Activated naive CD4-positive, alpha-beta T cell treated with Interleukin-2 at 50 U/mL for 16 hours (primary cell): ENCODE measurements at regions not wholly inside any gene's neighbourhood (a gene's known extent, or its start where the extent isn't known, plus 50 kb on each side); places are given as distances from the start of the nearest gene placed in this dataset.

ENCODE experiments used
- DNase-seq: peaks from one replicate; pipeline ENCODE4 v3.0.0-alpha.2; 2020

- no peak for DNase-seq
These were observed 56.9 kb downstream of the RDH14 start for GRCh38 chr2:18503376-18504228.

- DNase-seq: no peak
These were observed 58.3 kb downstream of the RDH14 start for GRCh38 chr2:18502142-18502541.

- DNase-seq: no peak
These were observed 58.7 kb downstream of the RDH14 start for GRCh38 chr2:18501729-18502128.

- DNase-seq: no peak
These were observed 59.3 kb downstream of the RDH14 start for GRCh38 chr2:18501156-18501555.

GRCh38 chr2:18500333-18500732, 60.1 kb downstream of the RDH14 start:
- no peak for DNase-seq

GRCh38 chr2:18498531-18498930, 61.9 kb downstream of the RDH14 start:
- DNase-seq: no peak

- no peak for DNase-seq
These were observed 63.9 kb downstream of the RDH14 start for GRCh38 chr2:18496516-18496915.

GRCh38 chr2:18495058-18495457, 65.4 kb downstream of the RDH14 start:
- no peak for DNase-seq

GRCh38 chr2:18492721-18493120, 67.7 kb downstream of the RDH14 start:
- DNase-seq: no peak

GRCh38 chr2:18491577-18491976, 68.9 kb downstream of the RDH14 start:
- no peak for DNase-seq

GRCh38 chr2:18490901-18491300, 69.6 kb downstream of the RDH14 start:
- no peak for DNase-seq

- DNase-seq: no peak
These were observed 73.1 kb downstream of the RDH14 start for GRCh38 chr2:18487106-18487913.

- no peak for DNase-seq
These were observed 75.8 kb downstream of the RDH14 start for GRCh38 chr2:18484625-18485024.

GRCh38 chr2:18483896-18484295, 76.6 kb downstream of the RDH14 start:
- no peak for DNase-seq

GRCh38 chr2:18482666-18483065, 77.8 kb downstream of the RDH14 start:
- no peak for DNase-seq

GRCh38 chr2:18479947-18480369, 80.5 kb downstream of the RDH14 start:
- DNase-seq: no peak

- DNase-seq: no peak
These were observed 83.2 kb downstream of the RDH14 start for GRCh38 chr2:18477293-18477692.

- no peak for DNase-seq
These were observed 84.0 kb downstream of the RDH14 start for GRCh38 chr2:18476484-18476883.

- no peak for DNase-seq
These were observed 84.6 kb downstream of the RDH14 start for GRCh38 chr2:18475884-18476283.

- DNase-seq: no peak
These were observed 85.8 kb downstream of the RDH14 start for GRCh38 chr2:18474700-18475099.

GRCh38 chr2:18473241-18474181, 86.9 kb downstream of the RDH14 start:
- no peak for DNase-seq

GRCh38 chr2:18467749-18468360, 92.6 kb downstream of the RDH14 start:
- DNase-seq: no peak
